RWPE1 (cell line): ENCODE measurements at regions not wholly inside any gene's neighbourhood (a gene's known extent, or its start where the extent isn't known, plus 50 kb on each side); places are given as distances from the start of the nearest gene placed in this dataset.

ENCODE experiments used
- CTCF ChIA-PET: fragments of 350-600 bp; sonication (Branson Sonifier 250); formaldehyde crosslinking; extraction: SDS; loops from one replicate; lab custom pipeline; 2021; lab: Yijun Ruan, JAX
- POLR2A ChIA-PET: fragments of 400-600 bp; formaldehyde crosslinking; extraction: SDS; loops from one replicate; lab custom pipeline; 2020; ENCODE audit warnings: antibody characterized with exemption; ENCODE audit not compliant: low non-redundant PET; lab: Yijun Ruan, JAX
- DNase-seq: peaks from one replicate; pipeline ENCODE4 v3.0.0; 2012; ENCODE audit warnings: low spot score
- H3K27ac ChIP-seq: fragments of 450-650 bp; 2 replicates; pipeline ENCODE4 v1.5.1; 2017
- TF ChIP-seq, protein P1 (sequence below): fragments of 450-650 bp; conservative IDR thresholded peaks from 2 replicates; pipeline ENCODE4 v1.5.1; 2017; ENCODE audit warnings: low read depth, mild to moderate bottlenecking

DNA sequence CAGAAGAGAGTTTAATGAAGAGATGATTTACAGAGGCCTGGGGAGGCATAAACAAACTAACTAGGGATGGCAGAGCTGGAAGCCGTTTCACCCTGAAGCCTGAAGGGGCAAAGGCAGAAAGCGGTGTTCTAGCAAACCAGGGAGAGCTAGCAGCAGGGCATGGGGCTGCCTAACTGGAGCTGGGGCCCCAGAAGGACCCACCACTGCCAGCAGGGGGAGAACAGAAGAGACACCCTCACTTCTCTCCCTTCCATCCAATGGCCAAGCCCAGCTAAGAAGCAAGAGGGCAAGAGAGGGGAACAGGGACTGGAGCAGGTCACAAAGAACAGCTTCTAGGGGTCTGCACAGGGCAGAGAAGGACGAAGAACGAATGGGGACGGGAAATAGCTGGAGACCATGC, 195.5 kb downstream of the KATNAL1 start:
- TF ChIP-seq, protein P1, sequence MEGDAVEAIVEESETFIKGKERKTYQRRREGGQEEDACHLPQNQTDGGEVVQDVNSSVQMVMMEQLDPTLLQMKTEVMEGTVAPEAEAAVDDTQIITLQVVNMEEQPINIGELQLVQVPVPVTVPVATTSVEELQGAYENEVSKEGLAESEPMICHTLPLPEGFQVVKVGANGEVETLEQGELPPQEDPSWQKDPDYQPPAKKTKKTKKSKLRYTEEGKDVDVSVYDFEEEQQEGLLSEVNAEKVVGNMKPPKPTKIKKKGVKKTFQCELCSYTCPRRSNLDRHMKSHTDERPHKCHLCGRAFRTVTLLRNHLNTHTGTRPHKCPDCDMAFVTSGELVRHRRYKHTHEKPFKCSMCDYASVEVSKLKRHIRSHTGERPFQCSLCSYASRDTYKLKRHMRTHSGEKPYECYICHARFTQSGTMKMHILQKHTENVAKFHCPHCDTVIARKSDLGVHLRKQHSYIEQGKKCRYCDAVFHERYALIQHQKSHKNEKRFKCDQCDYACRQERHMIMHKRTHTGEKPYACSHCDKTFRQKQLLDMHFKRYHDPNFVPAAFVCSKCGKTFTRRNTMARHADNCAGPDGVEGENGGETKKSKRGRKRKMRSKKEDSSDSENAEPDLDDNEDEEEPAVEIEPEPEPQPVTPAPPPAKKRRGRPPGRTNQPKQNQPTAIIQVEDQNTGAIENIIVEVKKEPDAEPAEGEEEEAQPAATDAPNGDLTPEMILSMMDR, result no peak
- CTCF ChIA-PET, result interaction anchor here (0.6 to 1.7 kb wide), 10 partner anchors 33 to 603 kb away, joined by 3 to 23 read pairs (median 5); no protein-coding TSS in a partner anchor
- POLR2A ChIA-PET, result no interaction called here
- no peak for DNase-seq
- no peak overlapping the region for H3K27ac ChIP-seq

DNA sequence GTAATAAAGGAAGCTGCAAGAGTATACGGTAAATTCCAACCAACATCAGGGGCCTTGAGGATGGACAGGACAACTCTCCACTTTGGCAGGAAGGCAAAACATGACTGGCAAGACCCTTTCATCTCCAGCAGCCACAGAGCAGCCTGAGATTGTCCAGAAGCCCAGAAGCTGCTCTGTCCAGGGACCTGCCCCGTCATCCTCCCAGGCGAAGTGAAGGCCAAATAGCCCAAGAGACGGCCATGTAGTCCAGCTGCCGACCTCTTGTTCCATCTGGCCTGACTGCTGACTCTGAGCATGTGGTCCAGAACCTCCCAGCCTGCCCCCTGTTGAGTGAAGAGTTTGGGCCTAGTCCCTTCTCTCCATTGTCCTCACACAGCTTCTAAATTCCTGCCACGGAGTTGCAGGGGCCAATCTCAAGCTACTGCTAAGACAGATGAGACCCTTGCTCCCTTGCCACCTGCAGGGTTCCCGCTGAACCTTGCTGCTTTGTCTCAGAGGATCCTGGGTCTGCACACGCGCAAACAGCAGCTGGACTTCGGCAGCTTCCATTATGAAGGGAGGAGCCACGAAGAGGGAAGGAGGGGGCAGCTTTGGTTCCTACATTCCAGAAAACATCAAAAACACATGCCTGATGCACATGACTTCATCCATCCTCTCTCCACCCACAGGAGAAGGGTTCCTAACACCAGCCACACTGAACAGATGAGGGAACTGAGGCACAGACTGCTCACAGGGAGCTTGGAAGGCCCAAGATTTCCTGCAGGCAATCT, 196.9 kb downstream of the KATNAL1 start:
- TF ChIP-seq, protein P1, result no peak
- no peak overlapping the region for H3K27ac ChIP-seq
- ChIA-PET POLR2A (no interaction called here), CTCF (interaction anchor here (0.5 to 0.6 kb wide), 2 partner anchors 613 to 686 kb away, joined by 3 read pairs; no protein-coding TSS in a partner anchor)
- no peak for DNase-seq

DNA sequence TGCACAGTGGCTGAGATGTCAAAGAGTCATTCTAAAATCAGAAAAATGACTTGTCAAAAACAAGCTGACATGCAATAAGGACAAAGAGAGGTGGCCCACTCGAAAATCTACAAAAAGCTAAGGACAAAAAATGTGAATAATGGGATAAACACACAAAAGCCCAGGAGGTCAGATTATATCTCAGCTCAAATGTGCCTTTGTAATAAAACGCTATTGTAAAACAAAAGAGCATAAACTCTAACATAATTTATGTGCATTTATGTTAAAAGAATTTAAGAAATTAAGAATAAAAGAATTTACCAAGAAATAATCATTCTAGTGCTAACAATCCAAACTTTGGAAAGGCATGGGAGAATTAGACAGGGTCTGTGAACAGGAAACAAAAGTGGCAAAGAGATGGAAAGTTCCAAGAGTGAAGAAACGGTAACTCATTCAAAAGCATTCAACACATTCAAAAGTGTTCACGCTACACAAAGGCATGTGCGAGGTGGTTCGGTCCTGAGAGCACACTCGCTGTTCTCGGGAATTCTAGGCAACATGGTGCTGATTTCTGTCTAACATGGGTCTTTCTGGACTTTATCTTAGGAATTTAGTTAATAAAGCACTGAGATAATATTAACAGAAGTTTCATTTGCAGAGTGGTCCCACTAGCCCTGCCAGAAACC, 197.7 kb downstream of the KATNAL1 start:
- TF ChIP-seq, protein P1, result no peak
- CTCF ChIA-PET, result interaction anchor here (0.7 to 1.2 kb wide), 2 partner anchors 580 to 602 kb away, joined by 3 read pairs; no protein-coding TSS in a partner anchor
- POLR2A ChIA-PET, result interaction anchor here (1.0 kb wide), 1 partner anchor 259 kb away, joined by 4 read pairs; the partner anchor contains the start of gene UBL3
- no peak for DNase-seq
- no peak overlapping the region for H3K27ac ChIP-seq

DNA sequence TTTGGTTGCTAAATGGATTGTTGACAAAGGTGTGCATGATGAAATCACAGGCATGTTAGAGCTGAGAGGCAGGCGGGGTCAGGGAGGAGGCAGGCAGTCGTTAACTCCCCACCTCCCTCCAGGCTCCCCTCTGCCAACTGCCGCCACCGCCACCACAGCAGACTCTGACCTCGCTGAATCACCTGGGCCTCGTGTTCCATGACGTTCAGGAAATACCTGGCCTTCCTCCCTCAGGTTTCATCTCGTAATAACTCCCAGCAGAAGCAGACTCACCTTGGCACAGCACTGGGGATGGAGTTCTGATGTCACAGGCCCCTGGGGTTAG, 198.5 kb downstream of the KATNAL1 start:
- peak; percentile 80 for DNase-seq
- H3K27ac ChIP-seq, result peak overlapping the region; percentile 35
- CTCF ChIA-PET, result interaction anchor here (0.7 to 1.2 kb wide), 2 partner anchors 580 to 601 kb away, joined by 3 read pairs; no protein-coding TSS in a partner anchor
- POLR2A ChIA-PET, result interaction anchor here (1.0 kb wide), 1 partner anchor 258 kb away, joined by 4 read pairs; the partner anchor contains the start of gene UBL3
- TF ChIP-seq, protein P1, result no peak

DNA sequence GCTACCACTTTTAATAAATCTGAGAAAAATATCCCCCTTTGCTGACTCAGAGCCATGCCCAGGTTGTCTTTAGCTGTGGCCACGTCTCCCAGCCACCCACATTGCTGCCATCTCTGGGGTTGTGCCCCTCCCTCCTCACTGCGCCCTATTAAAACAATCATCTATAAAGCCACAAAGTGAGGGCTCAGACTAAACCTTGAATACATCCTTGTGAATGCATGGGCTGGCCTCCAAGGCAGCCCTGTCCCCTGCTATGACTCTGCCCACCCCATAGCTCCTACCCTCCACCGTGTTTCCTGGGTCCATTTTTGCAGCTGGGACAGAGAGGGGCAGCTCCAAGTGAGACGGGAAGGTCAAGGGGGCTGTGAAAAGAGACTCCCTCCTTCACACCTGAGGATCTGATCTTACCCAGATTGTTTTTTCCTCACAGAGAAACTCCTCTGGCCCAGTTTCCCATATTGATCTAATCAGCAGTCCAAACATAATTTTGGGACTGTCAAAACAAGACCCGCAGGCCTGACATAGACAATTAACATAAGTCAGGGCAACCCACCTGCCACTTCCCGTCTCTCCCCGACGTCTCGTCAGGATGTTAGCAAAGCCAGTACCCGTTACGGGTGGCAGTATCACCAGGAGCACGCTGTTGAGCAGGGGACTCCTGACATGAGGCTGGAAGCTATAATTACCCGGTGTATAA, 199.0 kb downstream of the KATNAL1 start:
- peak overlapping the region; percentile 35 for H3K27ac ChIP-seq
- POLR2A ChIA-PET, result interaction anchor here (0.6 to 1.0 kb wide), 2 partner anchors 258 to 512 kb away, joined by 3 to 4 read pairs; partner anchors contain the start of gene UBL3
- no peak for DNase-seq
- CTCF ChIA-PET, result interaction anchor here (1.2 kb wide), 1 partner anchor 601 kb away, joined by 3 read pairs; no protein-coding TSS in a partner anchor
- TF ChIP-seq, protein P1, result no peak
